ENCODE measurements at regions not wholly inside any gene's neighbourhood (a gene's known extent, or its start where the extent isn't known, plus 50 kb on each side); places are given as distances from the start of the nearest gene placed in this dataset.

- no peak for DNase-seq
Measured at GRCh38 chr16:76729525-76729924, 452.3 kb downstream of the CNTNAP4 start.

GRCh38 chr16:76732894-76733293 lies 455.7 kb downstream of the CNTNAP4 start:
- no peak for DNase-seq

GRCh38 chr16:76741623-76742022 lies 449.4 kb upstream of the MON1B start:
- no peak for DNase-seq

- DNase-seq = no peak
Measured at GRCh38 chr16:76748461-76749348, 442.3 kb upstream of the MON1B start.

- peak; percentile 16 for DNase-seq
Measured at GRCh38 chr16:76749780-76750375, 441.1 kb upstream of the MON1B start.

- no peak for DNase-seq
Measured at GRCh38 chr16:76755496-76755895, 435.5 kb upstream of the MON1B start.

- DNase-seq = no peak
Measured at GRCh38 chr16:76756423-76756822, 434.6 kb upstream of the MON1B start.

- DNase-seq = no peak
Measured at GRCh38 chr16:76756951-76757350, 434.0 kb upstream of the MON1B start.

- DNase-seq = no peak
Measured at GRCh38 chr16:76766538-76766937, 424.5 kb upstream of the MON1B start.

GRCh38 chr16:76768316-76768715 lies 422.7 kb upstream of the MON1B start:
- no peak for DNase-seq

GRCh38 chr16:76768948-76769347 lies 422.0 kb upstream of the MON1B start:
- no peak for DNase-seq

- DNase-seq = no peak
Measured at GRCh38 chr16:76771216-76771615, 419.8 kb upstream of the MON1B start.

GRCh38 chr16:76777721-76778465 lies 413.1 kb upstream of the MON1B start:
- no peak for DNase-seq

GRCh38 chr16:76780556-76780955 lies 410.4 kb upstream of the MON1B start:
- no peak for DNase-seq

GRCh38 chr16:76784530-76784929 lies 406.5 kb upstream of the MON1B start:
- no peak for DNase-seq

GRCh38 chr16:76787394-76787793 lies 403.6 kb upstream of the MON1B start:
- no peak for DNase-seq

- DNase-seq = no peak
Measured at GRCh38 chr16:76791151-76791550, 399.8 kb upstream of the MON1B start.

- no peak for DNase-seq
Measured at GRCh38 chr16:76796416-76796815, 394.6 kb upstream of the MON1B start.

- DNase-seq = no peak
Measured at GRCh38 chr16:76796978-76797377, 394.0 kb upstream of the MON1B start.

- DNase-seq = no peak
Measured at GRCh38 chr16:76797457-76797856, 393.5 kb upstream of the MON1B start.

GRCh38 chr16:76800196-76800595 lies 390.8 kb upstream of the MON1B start:
- no peak for DNase-seq

GRCh38 chr16:76801357-76801756 lies 389.6 kb upstream of the MON1B start:
- no peak for DNase-seq

- DNase-seq = no peak
Measured at GRCh38 chr16:76816475-76816874, 374.5 kb upstream of the MON1B start.
